ENCODE measurements at regions not wholly inside any gene's neighbourhood (a gene's known extent, or its start where the extent isn't known, plus 50 kb on each side); places are given as distances from the start of the nearest gene placed in this dataset.

DNA sequence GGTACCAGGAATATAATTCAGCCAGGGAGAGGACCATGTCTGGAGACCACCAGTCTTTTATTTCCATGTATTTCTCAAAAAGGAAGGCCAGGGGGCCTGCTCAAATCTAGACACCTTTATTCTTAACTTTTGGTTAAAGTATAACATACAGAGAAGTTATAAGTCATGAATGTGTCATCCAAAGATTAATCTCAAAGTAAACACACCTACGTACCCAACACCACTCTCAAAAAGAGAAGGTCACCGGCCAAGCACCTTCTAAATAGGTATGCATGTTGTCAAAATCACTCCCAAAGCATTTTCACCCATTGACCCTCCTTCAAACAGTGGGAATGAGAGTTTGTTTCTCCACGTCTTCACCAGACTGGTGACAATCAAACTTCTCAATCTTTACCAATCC lies 60.0 kb upstream of the FZD10 start:
- no peak for DNase-seq (ENCODE audit: low read depth)

DNA sequence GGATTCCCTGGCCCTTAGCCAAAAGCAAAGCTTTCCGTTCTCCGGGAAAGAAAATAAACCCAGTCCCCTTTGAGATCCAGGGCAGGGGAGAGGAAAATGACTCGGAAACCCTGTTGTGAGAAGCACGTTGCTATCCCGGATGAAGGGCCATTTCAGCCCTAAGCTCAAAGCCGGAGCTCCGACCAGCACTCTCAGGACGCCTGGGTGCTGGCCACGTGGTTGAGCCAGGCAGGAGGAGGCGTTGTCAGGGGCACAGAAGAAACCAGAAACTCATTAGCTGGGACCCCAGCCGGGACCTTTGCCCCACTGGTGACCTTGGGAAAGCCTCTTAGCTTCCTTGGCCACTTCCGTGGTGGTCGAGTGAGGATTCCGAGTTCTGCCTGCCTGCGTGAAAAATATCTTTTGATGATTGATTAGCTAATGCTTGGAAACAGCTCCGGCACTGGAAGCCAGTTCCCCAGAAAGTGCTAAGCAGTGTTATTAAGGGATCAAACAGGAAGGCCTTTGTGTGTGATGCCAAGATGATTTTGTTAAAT lies 57.6 kb upstream of the FZD10 start:
- no peak for DNase-seq (ENCODE audit: low read depth)

DNA sequence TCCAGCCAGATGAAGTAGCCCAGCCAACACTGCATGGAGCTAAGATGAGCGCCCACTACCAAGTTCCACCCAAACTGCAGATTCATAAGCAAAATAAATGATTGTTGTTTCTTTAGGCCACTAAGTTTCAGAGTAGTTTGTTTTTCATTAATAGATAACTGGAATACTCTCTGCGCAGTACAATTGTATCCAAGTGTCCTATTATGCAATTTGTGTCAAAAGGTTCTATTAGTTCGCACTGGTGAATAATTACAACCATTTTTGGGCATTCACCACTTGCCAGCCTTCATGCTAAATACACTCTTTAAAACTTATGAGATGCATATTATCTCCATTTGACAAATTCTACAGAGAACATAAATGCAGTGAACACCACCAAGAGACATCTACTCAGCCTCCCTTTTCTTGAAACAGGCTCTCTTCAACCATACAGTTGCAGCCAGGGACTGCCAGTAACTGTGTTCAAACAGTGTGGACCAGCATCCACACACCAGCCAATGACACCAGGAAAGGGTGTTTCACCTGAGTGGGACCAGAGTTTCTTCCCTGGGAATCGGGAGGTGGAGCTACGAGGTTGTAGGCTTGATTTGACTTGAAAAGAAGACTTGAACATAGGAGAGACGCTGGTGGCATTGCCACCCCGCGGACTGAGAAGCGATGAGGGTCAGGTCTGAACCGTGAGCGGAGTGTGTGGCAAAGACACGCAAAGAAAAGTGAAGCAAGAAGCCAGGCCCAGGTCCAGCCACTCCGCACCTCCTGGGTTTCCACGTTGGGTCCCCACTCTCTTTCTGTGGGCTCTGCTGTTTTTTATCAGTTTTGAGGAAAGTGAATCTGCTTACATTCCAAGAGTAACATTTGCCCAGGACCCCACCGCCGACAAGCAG lies 53.0 kb upstream of the FZD10 start:
- no peak for DNase-seq (ENCODE audit: low read depth)

DNA sequence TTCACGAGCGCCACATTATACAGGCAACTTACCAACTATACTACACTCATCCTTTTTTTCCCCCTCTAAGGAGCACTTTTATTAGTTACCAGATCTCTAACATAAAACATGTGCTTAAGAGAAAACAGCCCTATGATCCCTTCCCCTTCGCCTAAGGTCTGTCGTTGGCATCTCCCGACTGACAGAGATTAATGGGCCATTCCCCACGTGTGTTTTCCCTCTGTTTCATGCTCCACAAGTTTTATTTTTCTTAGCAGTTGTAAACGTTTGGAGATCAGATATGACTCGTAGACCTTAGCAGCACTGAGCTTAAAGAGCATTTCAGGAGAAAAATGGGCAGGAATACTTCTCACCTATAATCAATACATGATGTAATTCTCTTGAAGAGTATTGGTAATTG lies 51.4 kb upstream of the FZD10 start:
- no peak for DNase-seq (ENCODE audit: low read depth)

DNA sequence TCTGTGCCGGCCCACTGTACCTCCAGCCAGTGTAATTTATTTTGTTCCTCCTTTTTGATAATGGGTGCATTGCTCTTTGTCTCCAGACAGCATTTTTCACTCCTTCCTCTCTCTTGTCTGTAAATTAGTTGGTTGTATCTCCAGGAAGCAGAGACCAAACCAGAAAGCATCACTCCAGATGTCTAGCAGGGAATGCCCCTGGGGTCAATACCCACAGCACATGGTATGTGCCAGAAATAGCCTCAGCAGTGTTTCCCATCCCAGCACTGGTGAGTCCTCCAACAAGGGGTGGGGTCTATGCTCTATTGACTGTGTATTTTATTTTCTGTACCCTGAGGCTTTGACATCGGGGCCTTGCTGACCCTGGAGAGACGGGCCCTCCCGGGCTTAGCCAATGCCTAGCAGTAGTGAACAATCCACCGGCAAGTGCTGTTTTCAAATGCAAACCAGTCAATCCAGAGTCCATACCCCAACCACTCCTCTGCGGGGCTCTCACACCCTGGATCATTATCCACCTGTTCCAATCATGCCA lies 50.2 kb upstream of the FZD10 start:
- no peak for DNase-seq (ENCODE audit: low read depth)

All from CMK (cell line).